GM13977 (cell line): ENCODE measurements at regions not wholly inside any gene's neighbourhood (a gene's known extent, or its start where the extent isn't known, plus 50 kb on each side); places are given as distances from the start of the nearest gene placed in this dataset.

Experiments
- DNase-seq: peaks from one replicate; pipeline ENCODE4 v3.0.0; 2012; ENCODE audit warnings: low spot score
- in situ Hi-C: fragments of 300-500 bp; cut with MboI; formaldehyde crosslinking; loops from one replicate; pipeline ENCODE4 v1.12.0; 2022; ENCODE audit warnings: low sequenced_read_pairs, low pct_unique_long_range_greater_than_20kb, mixed read lengths, inconsistent platforms; ENCODE audit not compliant: unreplicated experiment
- TF ChIP-seq, protein P1 (sequence below): IDR thresholded peaks from 2 replicates; pipeline ENCODE4 v1.5.1; 2012; ENCODE audit warnings: mild to moderate bottlenecking, control low read depth; ENCODE audit not compliant: insufficient read depth; ENCODE audit errors: extremely low read depth, missing control alignments

DNA sequence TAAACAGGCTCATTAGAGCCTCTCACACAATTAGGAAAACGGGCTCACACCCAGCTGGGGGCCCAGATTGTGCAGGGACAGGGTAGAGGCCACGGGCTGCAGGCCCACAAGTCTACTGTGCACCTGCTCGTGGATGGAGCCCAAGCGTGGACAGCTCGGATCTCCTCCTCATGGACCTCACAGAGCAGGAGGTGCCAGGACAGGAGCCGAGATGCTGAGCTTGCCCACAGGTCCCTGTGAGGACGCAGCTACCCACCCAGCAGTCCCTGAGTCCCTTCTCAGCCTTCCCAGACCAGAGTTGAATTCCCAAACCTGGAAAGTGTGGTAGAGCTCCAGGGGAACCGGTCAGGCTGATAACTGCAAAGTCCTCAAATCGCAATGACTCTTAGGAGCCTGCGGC, 70.6 kb upstream of the OLFM1 start:
- TF ChIP-seq, protein P1, sequence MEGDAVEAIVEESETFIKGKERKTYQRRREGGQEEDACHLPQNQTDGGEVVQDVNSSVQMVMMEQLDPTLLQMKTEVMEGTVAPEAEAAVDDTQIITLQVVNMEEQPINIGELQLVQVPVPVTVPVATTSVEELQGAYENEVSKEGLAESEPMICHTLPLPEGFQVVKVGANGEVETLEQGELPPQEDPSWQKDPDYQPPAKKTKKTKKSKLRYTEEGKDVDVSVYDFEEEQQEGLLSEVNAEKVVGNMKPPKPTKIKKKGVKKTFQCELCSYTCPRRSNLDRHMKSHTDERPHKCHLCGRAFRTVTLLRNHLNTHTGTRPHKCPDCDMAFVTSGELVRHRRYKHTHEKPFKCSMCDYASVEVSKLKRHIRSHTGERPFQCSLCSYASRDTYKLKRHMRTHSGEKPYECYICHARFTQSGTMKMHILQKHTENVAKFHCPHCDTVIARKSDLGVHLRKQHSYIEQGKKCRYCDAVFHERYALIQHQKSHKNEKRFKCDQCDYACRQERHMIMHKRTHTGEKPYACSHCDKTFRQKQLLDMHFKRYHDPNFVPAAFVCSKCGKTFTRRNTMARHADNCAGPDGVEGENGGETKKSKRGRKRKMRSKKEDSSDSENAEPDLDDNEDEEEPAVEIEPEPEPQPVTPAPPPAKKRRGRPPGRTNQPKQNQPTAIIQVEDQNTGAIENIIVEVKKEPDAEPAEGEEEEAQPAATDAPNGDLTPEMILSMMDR: no peak
- in situ Hi-C loops: no loop called here
- no peak for DNase-seq

DNA sequence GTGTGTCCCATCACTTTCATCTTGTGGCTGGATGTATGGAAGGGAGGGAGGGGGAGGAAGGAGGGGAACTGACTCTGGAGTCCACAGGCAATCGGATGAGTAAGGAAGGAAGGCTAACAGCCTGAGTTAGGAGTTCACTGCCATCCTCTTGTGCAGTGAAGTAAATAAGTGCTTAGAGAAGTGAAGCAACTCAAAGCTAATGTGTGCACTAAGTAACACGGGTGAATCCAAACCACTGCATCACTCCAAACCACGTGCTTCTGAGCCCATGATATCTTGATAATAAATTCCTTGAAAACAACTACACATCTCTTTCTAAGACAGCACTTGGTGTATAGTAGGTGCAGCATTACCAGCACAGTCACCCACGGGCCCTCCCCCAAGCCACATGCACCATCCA, 69.6 kb upstream of the OLFM1 start:
- in situ Hi-C loops: no loop called here
- TF ChIP-seq, protein P1: no peak
- no peak for DNase-seq

DNA sequence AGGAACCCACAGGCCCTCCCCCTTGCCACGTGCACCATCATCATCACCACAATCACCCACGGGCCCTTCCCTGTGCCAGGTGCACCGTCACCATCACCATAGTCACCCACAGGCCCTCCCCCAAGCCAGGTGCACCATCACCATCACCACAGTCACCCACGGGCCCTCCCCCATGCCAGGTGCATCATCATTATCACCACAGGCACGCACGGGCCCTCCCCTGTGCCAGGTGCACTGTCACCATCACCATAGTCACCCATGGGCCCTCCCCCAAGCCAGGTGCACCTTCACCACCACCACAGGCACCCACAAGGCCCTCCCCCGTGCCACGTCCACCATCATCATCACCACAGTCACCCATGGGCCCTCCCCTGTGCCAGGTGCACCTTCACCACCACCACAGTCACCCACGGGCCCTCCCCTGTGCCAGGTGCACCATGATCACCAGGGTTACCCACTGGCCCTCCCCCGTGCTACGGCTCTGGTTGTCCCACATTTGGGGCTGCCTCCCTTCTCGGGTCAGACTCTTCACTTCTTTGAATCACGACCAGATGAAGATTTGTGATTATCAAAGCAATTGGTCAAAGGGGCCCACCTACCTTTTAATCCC, 69.1 kb upstream of the OLFM1 start:
- DNase-seq: no peak
- TF ChIP-seq, protein P1: no peak
- in situ Hi-C loops: no loop called here

DNA sequence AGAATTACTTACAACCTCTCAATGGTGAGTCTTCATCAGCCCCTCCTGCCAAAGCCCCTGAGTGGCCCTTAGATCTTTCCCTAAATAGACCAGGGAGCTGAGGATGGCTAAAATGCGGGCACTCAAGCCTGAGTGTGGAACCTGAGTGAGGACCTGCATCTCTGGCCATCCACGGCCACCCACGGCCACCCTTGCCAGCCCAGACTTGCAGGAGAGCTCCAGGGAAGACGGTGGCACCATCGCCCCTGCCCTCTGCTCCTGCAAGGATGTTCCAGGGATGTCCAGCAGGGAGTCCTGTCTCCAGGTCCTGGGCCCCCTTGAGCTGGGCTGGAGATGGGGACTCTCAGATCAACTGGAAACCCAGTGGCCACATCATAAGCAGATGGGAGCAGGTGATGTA, 68.2 kb upstream of the OLFM1 start:
- no peak for DNase-seq
- in situ Hi-C loops: no loop called here

DNA sequence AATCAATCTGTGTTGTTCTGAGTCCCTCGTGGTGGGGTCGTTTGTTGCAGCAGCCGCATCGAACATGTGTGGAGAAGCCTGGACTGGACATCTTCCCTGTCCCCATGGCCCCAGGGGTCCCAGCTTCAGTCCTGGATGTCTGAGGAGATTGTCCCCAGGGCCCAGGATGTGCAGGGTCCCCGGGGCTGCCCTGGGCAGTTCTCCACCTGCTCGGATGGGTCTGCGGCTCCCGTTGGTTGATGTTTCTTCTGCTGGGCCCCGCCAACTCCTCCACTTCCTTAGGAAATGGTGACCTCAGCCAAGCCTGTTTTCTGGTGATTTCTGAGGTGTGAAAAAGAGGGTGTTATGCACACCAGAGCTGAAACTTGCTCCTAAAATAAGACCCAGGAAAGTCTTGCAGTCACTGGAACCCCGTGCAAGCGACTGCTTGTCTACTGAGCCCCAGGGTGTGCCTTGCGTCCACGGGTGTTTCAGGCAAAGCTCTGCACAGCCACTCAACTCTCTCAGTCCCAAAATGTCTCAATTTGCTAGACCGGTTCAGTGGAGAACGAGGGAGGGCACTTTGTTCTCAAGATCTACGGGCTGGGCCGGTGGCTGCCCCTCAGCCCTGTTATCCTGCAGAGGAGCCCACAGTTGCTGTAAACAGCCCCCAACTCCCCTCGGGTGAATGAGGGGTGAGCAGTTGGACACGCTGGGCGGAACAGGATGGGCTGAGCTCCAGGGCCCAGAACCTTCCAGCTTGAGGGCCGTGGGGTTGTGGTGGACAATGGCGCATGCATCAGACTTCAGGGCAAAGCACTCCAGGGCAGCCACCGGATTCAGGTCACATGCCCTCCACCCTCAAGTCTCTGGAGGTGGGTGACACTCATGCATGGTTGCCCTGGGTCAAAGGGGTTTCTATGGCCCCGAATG, 66.7 kb upstream of the OLFM1 start:
- in situ Hi-C loops: no loop called here
- TF ChIP-seq, protein P1: no peak
- DNase-seq: no peak

More for the DNA sequence above, 68.2 kb upstream of the OLFM1 start:
- TF ChIP-seq, protein P1: no peak

DNA sequence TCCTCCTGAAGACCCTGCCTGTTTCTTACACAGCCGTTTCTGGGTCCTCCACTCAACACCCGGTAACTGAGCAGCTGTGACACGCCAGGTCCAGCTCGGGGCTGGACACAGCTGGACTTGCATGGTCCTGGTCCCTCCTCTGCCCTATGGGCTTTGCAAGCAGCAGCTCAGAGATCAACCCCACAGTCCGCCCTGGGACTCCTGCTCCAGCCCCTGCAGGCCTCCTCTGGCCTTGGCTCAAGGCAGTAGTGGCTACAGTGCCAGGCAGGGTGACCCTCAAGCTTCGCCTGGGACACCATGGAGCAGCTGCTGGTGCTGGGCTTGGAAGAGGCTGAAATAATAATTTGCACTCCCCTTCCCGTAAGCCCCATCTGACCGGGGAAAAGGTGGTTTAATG, 66.1 kb upstream of the OLFM1 start:
- in situ Hi-C loops: no loop called here
- no peak for DNase-seq
- TF ChIP-seq, protein P1: no peak
